GM20000 (cell line): ENCODE measurements at regions not wholly inside any gene's neighbourhood (a gene's known extent, or its start where the extent isn't known, plus 50 kb on each side); places are given as distances from the start of the nearest gene placed in this dataset.

Source experiments
- DNase-seq: peaks from one replicate; pipeline ENCODE4 v3.0.0; 2012; ENCODE audit warnings: low spot score
- TF ChIP-seq, protein P1 (sequence below): IDR thresholded peaks from 2 replicates; pipeline ENCODE4 v1.5.1; 2012; ENCODE audit warnings: mild to moderate bottlenecking, control low read depth; ENCODE audit errors: extremely low read depth, missing control alignments

DNA sequence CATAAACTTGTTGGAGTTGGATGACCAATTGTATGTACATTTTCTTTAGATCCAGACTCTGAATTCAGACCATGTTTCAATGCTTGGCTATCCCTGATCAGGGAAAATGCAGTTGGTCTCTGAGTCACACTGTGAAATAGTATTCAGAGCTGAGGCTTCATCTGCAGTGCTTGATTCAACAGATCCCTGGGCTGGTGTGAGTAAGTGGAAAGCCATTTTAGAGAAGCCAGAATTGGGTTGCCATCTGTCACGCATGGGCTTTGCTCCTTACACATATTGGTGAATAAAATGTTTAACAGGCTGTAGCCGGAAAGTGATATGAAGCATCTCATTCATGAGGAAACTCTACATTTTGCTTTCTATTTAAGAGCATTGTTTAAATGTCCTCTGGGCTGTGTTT is 50.0 kb upstream of the ACYP2 start:
- no peak for DNase-seq
- TF ChIP-seq, protein P1, sequence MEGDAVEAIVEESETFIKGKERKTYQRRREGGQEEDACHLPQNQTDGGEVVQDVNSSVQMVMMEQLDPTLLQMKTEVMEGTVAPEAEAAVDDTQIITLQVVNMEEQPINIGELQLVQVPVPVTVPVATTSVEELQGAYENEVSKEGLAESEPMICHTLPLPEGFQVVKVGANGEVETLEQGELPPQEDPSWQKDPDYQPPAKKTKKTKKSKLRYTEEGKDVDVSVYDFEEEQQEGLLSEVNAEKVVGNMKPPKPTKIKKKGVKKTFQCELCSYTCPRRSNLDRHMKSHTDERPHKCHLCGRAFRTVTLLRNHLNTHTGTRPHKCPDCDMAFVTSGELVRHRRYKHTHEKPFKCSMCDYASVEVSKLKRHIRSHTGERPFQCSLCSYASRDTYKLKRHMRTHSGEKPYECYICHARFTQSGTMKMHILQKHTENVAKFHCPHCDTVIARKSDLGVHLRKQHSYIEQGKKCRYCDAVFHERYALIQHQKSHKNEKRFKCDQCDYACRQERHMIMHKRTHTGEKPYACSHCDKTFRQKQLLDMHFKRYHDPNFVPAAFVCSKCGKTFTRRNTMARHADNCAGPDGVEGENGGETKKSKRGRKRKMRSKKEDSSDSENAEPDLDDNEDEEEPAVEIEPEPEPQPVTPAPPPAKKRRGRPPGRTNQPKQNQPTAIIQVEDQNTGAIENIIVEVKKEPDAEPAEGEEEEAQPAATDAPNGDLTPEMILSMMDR = no peak

DNA sequence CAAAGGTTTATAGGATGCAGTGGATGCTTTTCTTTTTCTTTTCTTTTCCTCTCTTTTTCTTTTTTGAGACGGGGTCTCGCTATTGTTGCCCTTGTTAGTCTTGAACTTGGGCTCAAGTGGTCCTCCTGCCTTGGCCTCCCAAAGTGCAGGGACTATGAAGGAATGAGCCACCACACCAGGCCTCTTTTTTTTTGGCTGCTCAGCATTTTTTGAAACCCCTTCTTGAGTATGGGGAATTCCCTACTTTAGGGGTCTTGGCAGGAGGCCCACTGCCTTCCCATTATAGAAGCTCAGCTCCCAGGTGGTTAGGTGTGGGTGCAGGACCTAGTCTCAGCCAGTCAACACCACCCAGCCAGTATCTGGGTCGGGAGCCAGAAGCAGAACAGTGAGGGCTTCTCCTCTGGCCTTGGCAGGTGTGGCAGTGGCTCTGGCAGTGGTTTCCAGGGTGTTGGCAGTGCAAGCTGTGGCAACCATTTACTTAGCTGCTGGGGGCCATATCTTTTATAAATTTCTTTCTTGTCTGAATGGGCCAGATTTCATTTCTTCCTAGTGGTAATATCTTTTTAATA is 51.4 kb upstream of the ACYP2 start:
- TF ChIP-seq, protein P1 = no peak
- no peak for DNase-seq

DNA sequence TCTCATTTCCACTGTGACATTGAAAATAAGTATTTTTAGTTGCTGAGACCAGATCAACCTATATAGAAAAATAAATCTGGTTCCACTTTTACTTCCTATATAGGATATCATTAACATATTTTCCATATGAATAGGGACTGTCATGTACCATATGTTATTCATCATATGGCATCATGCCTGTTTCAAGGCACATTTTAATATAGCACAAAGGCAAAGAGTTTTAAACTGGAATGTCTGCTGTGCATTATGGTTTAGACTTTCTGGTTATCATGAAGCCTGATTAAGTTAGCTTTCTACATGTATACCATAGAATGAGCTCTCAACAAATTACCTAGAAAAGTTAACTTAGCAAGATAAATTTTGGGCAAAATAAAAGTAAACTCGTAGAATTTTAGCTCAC is 53.0 kb upstream of the ACYP2 start:
- no peak for DNase-seq
- TF ChIP-seq, protein P1 = no peak

DNA sequence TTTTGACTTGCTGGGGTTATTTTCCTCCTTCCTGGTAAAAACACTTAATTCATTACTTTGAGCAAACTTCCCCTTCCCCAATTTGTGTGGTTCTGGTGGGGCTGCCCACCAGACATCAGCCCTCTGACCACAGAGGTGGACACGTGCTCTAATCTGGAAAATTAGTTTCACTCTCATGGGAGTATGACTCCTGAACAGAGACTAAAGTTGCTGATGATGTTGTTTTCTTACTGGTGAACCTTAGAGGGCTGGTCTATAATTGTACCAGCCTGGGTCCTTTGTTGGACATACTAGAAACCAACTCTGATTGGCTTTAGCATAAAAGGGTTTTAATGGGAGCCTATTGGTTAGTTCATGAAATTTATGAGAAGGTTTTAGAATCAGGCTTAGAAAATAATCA is 54.1 kb upstream of the ACYP2 start:
- no peak for DNase-seq
- TF ChIP-seq, protein P1 = no peak

DNA sequence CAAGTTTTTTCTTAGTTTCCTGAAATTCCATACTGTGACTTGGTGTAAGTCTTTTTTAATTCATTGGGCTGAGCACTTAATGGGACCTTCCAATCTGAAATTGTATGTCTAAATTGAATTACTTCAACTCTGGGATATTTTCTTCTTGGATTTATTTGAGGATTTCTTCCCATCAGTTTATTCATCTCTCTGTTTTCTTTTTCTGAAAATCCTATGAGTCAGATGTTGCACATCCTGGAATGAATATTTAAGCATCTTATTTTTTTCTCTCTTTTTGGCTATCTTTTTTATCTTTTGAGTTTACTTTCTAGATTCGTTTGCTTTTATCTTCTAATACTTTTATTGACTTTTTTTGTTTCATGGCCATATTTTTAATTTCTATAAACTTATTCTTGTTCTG is 55.4 kb upstream of the ACYP2 start:
- DNase-seq = no peak
- TF ChIP-seq, protein P1 = no peak

DNA sequence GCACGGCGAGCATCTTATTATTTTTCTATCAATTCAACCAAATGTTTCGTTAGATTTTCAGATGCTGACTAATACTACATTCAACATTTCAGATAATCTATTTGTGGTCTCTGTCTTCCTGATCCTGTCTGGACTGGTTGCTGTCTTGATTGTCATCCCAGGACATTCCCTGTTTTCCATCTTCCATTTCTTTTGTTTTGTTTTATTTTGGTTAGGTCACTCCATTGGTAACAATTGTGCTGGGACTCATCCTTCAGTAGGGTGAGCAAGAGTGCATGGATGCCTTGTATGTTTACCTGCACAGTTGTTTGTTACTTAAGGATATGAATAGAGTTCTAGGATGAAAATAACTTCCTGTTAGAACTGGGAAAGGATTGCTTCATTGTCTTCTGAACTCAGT is 55.9 kb upstream of the ACYP2 start:
- DNase-seq = no peak
- TF ChIP-seq, protein P1 = no peak

DNA sequence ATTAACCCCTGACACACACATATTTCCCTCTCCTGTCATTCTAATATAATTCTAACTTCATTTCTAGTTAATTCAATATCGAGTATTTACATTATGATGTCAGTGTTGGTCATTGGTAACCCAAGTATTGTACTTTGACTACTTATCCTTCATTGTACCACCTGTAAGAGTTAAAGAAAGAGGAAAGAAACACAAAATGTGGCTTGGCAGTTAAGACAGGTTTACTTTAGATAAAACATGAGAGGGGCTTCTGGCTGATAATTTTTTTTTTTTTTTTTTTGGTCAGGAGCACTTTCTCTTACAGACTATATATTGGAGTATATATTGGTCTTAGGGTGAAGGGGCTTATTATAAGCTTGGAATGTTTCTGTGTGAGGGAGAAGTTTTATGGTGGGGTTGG is 57.0 kb upstream of the ACYP2 start:
- no peak for DNase-seq
- TF ChIP-seq, protein P1 = no peak

DNA sequence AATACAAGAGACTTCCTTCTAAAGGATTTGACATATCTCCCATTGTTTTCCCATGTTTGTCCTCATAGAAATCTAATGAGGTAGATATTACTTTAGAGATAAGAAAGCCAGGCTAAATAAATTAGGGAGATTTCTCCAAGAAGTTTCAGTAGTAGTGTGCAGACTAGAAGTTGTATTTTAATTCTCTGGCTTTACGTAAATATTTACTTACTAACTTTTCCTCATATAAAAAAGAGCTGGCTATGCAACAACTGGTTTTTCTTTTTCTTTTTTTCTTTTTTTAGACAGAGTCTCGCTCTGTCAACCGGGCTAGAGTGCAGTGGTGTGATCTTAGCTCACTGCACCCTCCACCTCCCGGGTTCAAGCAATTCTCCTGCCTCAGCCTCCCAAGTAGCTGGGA is 60.6 kb upstream of the ACYP2 start:
- TF ChIP-seq, protein P1 = no peak
- DNase-seq = no peak
